ENCODE measurements at regions not wholly inside any gene's neighbourhood (a gene's known extent, or its start where the extent isn't known, plus 50 kb on each side); places are given as distances from the start of the nearest gene placed in this dataset.

DNA sequence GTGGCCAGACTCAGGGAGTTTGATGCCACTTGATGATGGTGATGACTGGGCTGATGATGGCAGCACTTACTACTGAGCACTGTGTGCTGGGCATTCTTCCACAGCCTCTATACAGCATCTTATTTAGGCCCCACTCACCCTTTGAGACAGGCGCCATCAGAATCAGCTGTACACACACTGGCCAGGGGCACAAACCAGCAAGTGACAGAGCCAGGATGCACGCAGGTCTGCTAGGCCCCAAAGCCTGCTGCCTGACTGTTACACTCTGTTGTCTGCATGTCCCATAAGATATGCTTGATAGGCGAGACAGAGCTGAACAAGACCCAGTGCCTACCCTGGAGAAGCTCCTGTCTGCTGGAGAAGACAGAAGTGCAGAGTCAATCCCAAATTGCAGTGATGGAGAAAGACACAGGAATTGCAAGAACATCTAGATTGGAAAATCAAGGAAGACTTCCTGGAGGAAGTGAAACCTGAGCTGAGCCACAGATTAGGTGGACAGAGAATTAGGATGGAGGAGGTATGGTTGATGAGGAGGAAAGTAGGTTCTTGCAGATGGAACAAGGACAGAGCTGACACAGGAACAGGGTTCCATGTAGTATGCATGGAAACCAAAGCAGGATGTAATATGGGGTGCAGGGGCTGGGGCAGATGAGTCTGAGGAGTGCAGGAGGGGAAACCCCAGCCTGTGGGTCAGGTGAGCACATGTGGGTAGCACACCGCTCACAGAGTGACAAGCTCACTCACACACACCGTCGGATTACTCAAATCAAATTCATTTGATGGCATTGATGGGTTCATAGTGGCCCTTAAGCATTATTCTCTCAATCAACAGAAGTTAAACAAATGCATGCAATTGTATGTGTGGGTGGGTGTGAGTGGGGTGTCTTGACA lies 117.3 kb downstream of the BEGAIN start:
- no peak for DNase-seq

DNA sequence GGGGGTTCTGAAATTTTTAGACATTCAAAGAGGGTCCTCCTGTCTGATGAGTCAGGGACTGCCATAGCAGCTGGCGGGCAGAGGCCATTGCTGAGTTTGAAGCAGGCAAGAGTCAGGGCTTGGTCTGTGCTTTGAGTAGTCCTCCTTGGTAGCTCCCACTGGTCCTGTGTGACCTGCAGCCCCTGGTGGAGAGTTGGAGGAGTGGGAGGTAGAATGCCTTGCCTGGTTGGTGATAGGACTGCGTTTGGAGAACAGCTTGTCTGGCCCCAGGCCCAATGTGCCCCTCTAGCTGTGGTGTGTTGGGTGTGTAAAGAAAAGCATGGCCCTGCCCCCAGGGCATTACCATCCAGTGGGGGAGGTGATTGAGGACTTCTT lies 116.7 kb downstream of the BEGAIN start:
- DNase-seq: peak in 1 of 3 experiments; percentile 26

DNA sequence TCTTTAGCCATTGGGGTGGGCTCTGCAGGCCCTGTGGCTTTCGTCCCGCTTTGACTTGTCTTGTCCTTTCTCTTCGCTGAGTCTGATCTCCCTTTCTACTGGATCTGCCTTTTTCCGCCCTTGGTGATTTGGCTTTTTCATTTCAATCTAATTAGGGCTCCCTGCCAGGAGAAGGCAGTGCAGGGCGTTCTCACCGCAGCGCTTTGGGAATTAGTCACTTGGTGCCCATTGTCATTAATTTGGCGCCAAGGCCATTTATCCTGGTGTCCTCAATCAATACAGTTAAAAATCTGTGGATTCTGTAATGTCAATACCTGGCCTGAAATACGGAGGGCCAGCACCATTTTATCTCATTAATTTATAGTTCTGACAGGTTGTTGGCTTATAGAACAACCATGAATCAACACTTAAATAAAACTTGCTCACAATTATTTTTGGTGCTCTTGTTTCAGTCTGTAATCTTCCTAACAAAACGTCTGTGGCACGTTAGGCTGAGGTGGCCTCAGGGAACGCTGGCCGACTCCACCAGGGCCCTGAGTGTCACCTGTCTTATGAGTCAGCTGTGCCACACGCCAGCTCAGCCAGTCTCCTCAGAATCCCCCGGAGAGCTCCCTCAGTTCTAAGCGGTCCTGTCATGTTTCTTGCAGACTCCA lies 115.7 kb downstream of the BEGAIN start:
- DNase-seq: peak; percentile 60 to 95 (median 89)

DNA sequence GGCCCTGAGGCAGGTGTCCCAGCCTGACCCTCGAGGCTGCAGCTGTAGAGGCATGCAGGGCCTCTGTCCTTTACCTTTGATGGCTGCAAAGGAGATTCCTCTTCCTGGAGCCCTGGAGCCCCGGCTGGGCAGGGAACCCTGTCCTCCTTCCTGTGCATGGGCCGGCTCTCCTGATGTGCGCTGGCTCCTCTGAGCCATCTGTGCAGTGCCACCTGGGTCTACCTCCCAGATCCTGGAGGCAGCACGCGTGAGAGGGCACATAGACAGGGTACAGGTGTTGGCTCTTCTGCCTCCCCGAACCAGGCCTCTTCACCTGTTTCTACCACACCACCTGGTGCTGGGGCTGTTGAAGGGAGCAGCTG lies 115.1 kb downstream of the BEGAIN start:
- DNase-seq: peak; percentile 60 to 94 (median 89)

DNA sequence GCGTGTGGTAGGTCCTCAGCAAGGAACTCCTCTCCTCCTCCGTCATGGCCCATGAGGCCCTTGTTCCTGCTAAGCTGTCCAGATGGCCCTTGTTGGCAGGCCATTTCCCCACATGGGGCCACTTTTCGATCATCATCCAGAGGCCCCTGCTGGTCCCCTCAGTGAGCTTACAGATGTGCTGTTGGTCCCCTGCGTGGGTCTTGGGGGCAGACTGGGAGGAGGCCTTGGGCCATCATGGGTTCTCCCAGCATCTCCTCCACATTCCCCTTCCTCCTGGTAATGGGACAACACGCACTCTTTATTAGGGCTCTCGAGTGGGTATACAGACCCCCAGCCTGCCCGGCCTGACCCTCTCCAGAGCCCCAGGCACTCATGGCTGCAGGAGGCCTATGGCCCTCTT lies 114.7 kb downstream of the BEGAIN start:
- DNase-seq: no peak

DNA sequence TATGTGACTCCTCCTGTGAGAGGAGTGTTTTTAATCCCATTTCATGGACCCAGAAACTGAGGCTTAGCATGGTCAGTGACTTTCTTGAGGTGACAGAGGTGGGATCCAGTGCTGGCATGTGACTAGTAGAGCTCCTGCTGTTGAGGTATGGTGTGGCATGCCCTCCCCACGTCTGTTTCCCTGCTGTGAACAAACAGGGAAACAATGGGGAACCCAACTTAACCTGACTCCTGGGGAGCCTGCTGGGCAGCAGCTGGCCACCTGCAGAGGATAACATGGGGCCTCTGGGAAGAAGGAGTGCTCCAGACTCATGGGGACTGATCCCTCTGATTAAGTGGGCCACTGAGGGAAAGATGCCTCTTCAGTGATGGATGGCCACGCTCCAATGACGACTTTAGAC lies 114.0 kb downstream of the BEGAIN start:
- DNase-seq: peak; percentile 23 to 79 (median 44)

DNA sequence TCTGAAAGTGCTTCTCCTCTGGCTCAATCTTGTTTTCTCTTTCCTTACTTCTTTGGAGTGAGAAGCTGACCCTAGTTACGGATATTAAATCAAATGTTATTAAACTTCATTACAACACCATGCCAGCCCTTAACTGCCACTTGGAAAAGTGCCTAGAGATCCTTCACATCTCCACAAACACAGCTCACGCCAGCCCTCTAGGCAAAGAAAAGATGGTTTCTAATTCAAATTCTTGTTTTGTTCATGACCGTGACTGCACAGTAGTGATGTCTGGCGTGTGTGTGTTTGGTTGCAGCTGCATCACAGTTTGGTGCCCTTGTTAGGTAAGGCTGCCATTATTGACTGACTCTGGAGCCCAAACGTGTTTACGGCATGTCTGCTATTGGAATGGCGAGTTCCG lies 113.0 kb downstream of the BEGAIN start:
- peak in 1 of 3 experiments; percentile 49 for DNase-seq

DNA sequence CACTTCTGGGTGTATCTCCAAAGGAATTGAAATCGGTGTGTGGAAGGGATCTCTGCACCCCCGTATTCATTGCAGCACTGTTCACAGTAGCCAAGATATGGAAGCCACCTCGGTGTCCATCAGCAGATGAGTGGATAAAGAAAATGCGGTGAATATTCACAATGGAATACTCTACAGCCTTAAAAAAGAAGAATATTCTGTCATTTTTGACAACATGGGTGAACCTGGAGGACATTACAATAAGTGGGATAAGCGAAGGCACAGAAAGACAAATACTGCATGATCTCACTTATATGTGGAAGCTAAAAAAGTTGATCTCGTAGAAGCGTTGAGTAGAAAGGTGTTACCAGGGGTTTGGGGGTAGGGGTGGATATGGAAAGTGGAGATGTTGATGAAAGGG lies 111.9 kb downstream of the BEGAIN start:
- no peak for DNase-seq

DNA sequence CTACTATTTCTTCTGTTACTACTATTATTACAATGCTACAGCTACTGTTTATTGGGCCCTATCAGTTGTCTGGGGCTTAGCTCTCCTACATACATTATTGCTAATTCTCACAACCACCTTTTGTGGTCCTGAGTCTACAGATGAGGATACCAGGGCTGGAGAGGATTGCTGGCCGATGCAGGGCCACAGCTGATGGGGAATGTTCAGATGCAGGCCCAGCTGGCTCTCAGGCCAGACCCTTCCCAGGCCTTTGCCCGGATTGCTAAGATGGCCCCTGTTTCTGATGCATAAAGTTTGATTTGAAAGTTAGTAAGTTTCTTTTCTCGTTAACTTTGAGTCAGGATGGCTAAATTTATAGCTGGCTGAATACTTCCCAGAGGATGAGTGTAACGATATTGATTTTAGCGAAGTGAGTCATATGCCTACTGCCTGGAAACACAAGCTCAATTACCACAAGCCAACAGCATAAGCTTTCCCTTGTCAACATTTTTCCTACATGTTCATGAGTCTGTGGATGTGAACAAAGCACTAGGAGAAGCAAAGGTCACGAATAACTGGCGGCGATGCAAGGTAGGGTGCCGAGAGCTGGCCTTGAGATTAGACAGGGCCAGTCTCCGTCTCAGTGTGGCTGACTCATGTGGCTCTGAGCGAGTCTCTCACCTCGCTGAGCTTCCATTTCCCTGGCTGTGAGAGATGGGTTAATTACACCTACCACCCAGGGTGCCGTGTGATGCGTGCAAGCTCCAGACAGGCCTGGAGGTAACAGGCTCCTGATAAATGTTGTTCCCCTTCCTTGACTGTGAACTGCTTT lies 111.0 kb downstream of the BEGAIN start:
- peak in 2 of 3 experiments; percentile 75 to 87 for DNase-seq

DNA sequence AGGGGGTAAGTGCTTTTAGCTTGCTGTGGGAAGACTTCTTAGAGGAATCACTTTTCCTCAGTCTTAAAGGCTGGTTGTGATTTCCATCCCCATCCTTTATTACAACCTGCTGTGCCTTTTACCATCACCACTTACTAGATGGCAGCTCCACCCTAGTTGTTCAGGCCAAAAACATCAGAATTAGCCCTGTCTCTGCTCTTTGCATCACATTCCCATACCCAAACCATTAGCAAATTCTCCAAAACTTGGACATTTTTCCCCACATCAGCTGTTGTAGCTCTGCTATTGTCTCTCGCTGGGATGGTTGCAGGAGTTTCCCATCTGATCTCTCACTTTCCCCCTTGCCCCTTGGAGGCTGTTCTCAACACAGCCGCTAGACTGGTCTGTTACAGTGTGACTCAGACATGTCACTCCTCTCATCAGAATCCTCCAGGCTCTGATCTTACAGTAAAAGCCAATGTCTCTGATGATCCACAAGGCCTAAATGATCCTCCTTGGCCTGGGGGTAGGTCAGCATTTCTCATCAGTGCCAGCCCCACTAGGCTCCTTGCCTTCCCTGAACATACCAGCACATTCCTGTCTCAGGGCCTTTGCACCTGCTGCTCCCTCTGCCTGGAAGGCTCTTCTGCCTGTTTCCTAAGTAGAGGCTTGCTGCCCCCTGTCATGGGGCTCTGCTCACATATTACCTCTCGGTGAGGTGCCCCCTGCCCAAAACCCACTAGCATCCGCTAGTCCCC lies 102.5 kb downstream of the BEGAIN start:
- DNase-seq: no peak

DNA sequence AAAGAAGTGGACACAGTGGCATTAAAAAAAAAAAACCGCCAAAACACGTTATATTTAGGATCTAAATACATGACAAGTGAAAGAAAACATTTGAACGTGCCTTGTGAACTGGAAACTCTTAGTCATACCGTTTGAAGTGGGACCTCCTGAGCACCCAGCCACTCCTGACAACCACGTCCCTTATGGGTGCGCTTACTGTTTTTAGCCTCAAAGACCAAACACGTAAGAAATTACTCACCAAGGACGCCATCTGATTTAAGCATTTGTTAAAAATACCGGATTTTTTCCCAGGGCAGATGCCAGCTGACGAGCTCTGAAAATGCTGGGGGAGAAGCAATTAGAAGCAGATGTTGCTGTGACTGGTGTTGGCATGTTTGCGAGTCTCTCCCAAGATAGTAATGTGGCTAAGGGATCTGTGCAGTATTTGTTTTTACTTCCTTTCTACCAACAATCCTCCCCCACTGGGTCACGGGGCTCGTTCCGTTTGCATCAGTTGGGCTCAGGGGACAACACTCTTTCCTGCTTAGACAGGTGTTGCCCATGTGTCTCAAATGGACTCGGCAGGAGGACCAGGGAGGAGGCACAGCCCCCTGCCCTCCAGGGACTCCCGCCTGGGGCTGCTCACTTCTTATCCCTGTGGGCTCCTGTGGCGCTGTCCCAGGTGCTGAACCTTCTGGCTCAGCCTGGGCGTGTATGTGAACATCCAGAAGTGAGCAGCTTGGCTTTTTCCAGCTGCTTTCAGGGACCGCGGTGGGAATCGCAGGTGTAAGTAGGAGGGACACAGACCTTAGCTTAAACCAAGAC lies 101.0 kb downstream of the BEGAIN start:
- peak; percentile 57 to 93 (median 86) for DNase-seq
